ENCODE measurements at regions not wholly inside any gene's neighbourhood (a gene's known extent, or its start where the extent isn't known, plus 50 kb on each side); places are given as distances from the start of the nearest gene placed in this dataset.

GRCh38 chr1:38213646-38214434 is 167.2 kb upstream of the POU3F1 start:
- ATAC-seq (ENCODE audit: poor library complexity) = no peak

DNA sequence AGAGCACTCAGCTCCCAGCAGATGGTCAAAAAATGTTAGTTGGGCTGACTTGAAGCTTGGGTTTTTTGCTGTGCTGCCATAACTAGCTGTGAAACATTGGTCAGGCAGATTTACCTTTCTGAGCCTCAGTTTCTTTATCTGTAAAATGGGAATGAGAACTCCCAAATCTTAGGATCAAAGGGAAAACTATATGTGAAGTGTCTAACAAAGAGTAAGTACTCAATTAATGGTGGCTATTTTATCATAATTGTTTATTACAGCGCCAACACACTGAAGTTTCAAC is 164.2 kb upstream of the POU3F1 start:
- no peak for DNase-seq
- no peak for ATAC-seq (ENCODE audit: poor library complexity)
- intact Hi-C loops (cut with DNase I) = no loop called here

More at GRCh38 chr1:38213646-38214434, 167.2 kb upstream of the POU3F1 start:
- intact Hi-C loops (cut with DNase I) = no loop called here
- DNase-seq = no peak

GRCh38 chr1:38210021-38210894 is 163.7 kb upstream of the POU3F1 start:
- peak; percentile 51 for DNase-seq
- intact Hi-C loops (cut with DNase I) = no loop called here
- ATAC-seq (ENCODE audit: poor library complexity) = peak; percentile 83

DNA sequence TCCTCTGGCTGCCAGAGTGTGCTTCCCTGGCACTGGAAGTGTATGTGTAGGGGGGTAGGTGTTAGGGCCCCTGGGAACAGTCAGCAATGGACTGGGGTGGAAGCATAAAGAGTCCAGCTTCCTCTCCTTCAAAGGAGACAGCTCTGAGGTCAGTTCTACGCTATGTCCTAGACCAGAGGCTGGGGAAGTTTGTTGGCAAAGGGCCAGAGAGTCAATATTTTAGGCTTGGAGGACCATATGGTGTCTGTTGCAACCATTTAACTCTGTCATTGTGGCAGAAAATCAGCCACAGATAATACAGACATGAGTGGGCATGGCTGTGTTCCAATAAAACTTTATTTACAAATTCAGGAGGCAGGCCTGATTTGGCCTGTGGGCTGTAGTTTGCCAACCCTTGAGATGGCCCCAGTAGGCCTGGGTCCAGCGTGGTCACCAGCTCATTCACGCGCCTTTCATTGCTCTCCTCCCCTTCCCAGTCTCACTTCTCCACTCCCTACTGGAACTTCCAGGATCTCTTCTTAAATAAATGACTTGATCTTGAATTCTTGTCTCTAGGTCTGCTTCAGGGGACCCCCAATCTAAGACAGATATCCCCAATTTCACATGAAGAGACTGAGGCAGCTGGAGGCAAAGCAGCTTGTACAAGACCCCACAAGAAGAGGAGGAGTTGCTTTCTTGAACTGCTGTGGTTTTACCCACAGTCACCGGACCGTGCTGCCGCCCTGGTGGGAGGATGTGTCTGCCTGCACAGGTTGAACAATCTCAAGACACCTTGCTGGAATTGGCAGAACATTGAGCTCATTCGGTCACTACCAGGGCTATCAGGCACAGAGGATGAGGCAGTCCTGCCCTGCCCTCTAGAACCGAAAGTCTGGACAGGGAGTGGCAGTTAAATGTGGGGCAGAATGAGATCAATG is 162.4 kb upstream of the POU3F1 start:
- DNase-seq (no peak), ATAC-seq (ENCODE audit: poor library complexity) (no peak)
- intact Hi-C loops (cut with DNase I) = no loop called here

DNA sequence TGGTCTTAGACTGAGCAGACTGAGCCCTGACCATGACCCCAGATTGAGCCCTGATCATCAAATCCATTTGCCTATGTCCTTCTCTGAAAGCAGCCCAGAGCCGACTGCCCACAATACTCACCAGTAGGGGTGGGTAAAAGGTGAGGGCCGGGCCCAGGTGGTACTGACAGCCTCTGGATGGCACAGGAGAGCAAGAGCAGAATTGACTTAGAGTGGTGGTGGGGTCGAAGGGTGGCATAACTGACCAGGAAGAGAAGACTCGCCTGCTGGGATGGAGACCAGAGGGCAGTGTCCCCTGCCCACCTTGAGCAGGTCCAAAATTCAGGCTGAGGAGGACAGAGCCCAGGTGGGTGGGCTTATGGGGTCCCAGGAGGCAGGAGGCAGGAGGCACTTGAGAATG is 161.3 kb upstream of the POU3F1 start:
- ATAC-seq (ENCODE audit: poor library complexity) (no peak), DNase-seq (no peak)
- intact Hi-C loops (cut with DNase I) = no loop called here

GRCh38 chr1:38207275-38207674 is 160.7 kb upstream of the POU3F1 start:
- no peak for DNase-seq
- ATAC-seq (ENCODE audit: poor library complexity) = no peak
- intact Hi-C loops (cut with DNase I) = no loop called here

GRCh38 chr1:38204698-38205097 is 158.1 kb upstream of the POU3F1 start:
- DNase-seq = no peak
- ATAC-seq (ENCODE audit: poor library complexity) = no peak
- intact Hi-C loops (cut with DNase I) = no loop called here

GRCh38 chr1:38203441-38203840 is 156.8 kb upstream of the POU3F1 start:
- intact Hi-C loops (cut with DNase I) = no loop called here
- ATAC-seq (ENCODE audit: poor library complexity) (no peak), DNase-seq (no peak)

DNA sequence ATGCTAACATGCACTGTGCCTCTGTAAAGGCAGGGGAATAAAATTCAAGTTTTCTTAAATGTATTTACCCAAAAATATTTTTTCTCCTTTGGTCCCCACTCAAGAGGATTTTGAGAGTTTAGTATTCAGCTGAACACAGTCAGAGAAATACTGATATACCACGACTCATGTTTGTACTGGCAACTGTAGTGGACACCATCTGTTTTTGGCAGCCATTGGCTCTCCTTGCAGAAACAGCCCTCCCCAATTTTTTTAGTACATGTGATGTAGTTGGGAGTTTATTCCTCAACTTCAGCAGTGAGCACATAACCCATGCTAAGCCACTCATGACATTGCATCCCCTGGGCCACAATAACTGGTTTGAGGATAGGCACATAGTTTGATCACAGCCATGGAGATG is 154.8 kb upstream of the POU3F1 start:
- ATAC-seq (ENCODE audit: poor library complexity) (no peak), DNase-seq (no peak)
- intact Hi-C loops (cut with DNase I) = no loop called here

GRCh38 chr1:38198621-38199020 is 152.0 kb upstream of the POU3F1 start:
- DNase-seq = no peak
- intact Hi-C loops (cut with DNase I) = no loop called here
- ATAC-seq (ENCODE audit: poor library complexity) = no peak

DNA sequence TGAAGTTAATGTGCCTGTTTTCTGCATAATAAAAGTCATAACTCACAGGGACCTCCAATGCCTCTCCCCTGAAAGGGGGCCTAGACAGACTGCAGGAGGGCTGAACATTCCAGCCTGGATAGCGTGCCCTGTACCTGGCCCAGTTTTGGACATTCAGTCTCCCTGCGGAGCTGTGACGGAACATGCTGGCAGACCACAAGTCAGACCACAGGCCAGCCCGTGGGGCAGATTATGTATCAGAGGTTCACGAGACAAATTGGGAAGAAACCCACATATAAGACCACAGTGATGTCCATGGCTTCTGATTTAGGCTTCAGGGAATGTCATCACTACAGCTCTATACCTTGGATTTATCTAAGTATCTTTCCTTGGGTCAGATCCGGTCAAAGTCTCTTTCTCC is 151.5 kb upstream of the POU3F1 start:
- DNase-seq (no peak), ATAC-seq (ENCODE audit: poor library complexity) (no peak)
- intact Hi-C loops (cut with DNase I) = no loop called here

DNA sequence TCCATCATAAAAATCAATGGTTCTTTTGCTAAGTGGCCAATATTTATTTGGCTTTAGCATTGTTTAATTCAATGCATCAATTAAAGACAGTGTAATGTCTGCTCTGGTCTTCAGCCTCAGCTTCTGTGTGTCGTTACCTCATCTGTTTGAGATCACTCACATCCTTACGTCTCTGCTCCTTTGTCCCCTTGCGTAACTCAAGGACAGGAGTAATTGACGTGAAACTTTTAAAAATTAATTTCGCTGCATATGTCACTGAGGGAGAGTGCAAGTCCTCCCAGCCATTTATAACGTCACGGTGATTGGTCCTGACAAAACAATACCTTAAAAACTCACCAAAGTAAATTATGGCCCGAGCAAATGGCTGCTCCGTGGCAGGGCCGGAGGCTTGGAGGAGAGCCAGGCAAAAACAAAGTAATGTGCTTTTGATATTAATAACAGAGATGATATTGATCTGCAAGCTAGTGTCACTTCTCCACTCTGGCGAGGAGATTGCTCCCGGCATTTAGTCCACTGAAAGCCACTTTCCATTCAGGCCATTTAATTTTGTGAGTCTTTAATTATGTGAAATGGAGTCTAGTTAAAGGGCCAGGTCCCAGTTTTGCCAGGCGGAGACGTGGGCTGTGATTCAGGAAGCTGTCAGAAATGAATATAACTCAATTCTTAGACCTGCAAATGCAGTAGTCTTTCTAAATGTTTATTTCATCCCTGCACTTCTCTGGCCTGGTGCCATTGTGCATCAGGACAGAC is 150.9 kb upstream of the POU3F1 start:
- no peak for ATAC-seq (ENCODE audit: poor library complexity)
- DNase-seq = no peak
- intact Hi-C loops (cut with DNase I) = no loop called here

DNA sequence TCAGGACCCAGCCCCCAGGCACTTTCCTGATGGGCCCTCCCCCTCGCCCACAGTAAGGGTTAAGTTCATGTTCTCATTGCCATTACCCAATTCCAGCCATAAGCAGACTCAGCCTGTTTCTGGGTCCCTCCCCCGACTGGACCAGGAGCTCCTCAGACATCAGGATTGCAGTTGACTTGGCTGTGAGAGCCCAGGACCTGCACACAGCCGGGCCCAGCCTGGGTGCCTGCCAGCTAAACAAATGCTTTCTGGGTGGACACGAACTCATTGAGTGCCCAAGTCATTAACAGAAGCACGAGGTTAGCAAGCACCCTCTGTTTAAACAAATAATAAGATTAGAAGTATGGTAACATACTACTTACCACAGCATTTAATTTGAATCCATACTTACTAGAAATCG is 147.9 kb upstream of the POU3F1 start:
- no peak for ATAC-seq (ENCODE audit: poor library complexity)
- intact Hi-C loops (cut with DNase I) = no loop called here

DNA sequence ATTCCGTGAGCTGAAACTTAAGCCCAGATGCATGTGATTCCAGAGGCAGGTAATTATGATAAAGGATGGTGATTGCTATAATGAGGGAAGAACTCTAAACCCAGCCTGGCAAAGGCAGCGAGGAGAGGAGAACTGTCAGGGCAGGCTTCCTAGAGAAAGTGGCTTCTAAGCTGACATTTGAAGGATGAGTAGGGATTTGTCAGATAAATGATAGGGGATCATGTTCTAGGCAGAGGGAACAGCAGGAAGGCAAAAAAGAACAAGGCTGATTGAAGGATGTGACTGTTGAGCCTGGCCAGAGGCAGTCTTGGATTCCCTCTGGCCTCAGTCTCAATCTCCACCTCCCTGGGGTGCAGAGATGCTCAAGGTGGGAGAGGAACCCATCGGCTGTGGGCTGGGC is 146.4 kb upstream of the POU3F1 start:
- DNase-seq (no peak), ATAC-seq (ENCODE audit: poor library complexity) (no peak)
- intact Hi-C loops (cut with DNase I) = no loop called here

More for the DNA sequence above, 147.9 kb upstream of the POU3F1 start:
- DNase-seq = no peak

DNA sequence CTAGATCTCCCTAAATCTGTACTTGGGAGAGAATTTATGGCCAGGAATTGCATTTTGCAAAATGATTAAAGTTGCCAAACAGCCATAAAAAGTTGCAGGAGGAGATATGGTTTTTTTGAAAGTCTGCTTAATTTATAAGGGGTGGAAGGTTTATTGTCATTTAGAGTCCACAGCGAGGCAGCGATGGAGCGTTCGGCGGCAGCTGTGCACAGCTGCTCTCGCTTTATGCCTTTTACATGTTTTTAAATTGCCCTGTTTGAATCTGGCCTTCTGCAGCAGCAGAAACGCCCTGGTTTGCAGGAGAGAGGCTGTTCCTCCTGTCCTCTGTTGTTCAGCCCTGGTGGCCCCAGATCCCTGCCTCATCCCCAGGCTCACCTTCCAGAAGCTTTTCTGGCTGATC is 144.9 kb upstream of the POU3F1 start:
- ATAC-seq (ENCODE audit: poor library complexity) (no peak), DNase-seq (no peak)
- intact Hi-C loops (cut with DNase I) = no loop called here

DNA sequence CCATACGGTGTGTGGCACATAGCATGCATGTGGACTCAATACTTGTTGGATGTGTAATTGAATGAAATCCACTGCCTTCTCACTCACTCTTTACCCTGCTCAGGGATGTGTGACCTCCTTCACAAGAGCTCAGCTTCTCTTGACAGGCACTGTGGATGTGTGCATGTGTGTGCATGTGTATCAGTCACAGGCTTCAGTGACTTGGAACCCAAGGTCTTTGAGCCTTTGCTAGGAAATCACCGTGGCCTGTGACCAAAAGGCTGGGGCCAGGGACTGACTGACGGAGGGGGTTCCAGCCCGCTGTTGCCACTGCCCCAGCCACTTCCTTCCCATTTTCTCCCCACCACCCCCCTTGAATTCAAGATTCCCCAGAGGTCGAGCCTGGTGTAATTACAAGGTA is 144.4 kb upstream of the POU3F1 start:
- ATAC-seq (ENCODE audit: poor library complexity) = no peak
- intact Hi-C loops (cut with DNase I) = no loop called here
- DNase-seq = no peak

DNA sequence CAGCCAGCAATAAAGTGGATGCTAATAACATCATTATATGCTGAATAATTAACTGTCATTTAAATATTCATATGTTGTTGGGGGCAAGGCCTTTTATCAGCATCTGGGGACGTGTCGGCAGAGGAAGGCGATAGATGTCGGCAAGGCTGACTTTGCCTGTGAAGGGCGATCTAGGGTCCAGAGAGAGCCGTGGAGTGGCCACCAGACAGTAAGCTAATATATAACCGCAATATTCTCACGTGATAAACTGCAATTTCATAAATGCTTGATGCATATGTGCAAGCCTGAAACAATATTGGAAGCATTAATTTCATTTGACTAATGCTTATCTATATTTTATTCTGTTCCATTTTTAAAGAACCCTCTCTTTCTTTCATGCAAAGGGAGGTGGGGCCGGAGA is 141.0 kb upstream of the POU3F1 start:
- ATAC-seq (ENCODE audit: poor library complexity) (no peak), DNase-seq (no peak)
- intact Hi-C loops (cut with DNase I) = no loop called here

- ATAC-seq (ENCODE audit: poor library complexity) (no peak), DNase-seq (no peak)
- intact Hi-C loops (cut with DNase I) = no loop called here
These were observed 140.0 kb upstream of the POU3F1 start for GRCh38 chr1:38186566-38186965.

GRCh38 chr1:38185913-38186312 is 139.3 kb upstream of the POU3F1 start:
- no peak for ATAC-seq (ENCODE audit: poor library complexity)
- intact Hi-C loops (cut with DNase I) = no loop called here

More at GRCh38 chr1:38185913-38186312, 139.3 kb upstream of the POU3F1 start:
- DNase-seq = no peak
